HG02938 (cell line): ENCODE measurements at regions not wholly inside any gene's neighbourhood (a gene's known extent, or its start where the extent isn't known, plus 50 kb on each side); places are given as distances from the start of the nearest gene placed in this dataset.
"Not testable (repeated sequence)": the region's sequence is repeated elsewhere in the genome, so short reads cannot be mapped to it uniquely, and the experiment has no call there.

Experiments
- ATAC-seq: cut with Tn5 transposase; IDR thresholded peaks from one replicate; pipeline ENCODE4 v1.9.1; 2021; ENCODE audit warnings: mild to moderate bottlenecking, moderate library complexity; ENCODE audit not compliant: unreplicated experiment

GRCh38 chr4:14152834-14153519 lies 525.5 kb upstream of the BOD1L1 start:
- peak; percentile 74 for ATAC-seq

GRCh38 chr4:14155803-14156202 lies 528.3 kb upstream of the BOD1L1 start:
- ATAC-seq, result no peak

GRCh38 chr4:14157262-14157661 lies 529.7 kb upstream of the BOD1L1 start:
- peak; percentile 59 for ATAC-seq

GRCh38 chr4:14165222-14165920 lies 537.8 kb upstream of the BOD1L1 start:
- peak; percentile 100 for ATAC-seq

GRCh38 chr4:14167876-14168510 lies 540.5 kb upstream of the BOD1L1 start:
- no peak for ATAC-seq

- peak; percentile 70 for ATAC-seq
These were observed 541.4 kb upstream of the BOD1L1 start for GRCh38 chr4:14168919-14169318.

GRCh38 chr4:14169460-14169859 lies 541.9 kb upstream of the BOD1L1 start:
- ATAC-seq, result no peak

GRCh38 chr4:14169940-14170339 lies 542.4 kb upstream of the BOD1L1 start:
- ATAC-seq, result not testable (repeated sequence)

GRCh38 chr4:14176613-14177012 lies 549.1 kb upstream of the BOD1L1 start:
- no peak for ATAC-seq

GRCh38 chr4:14177987-14178386 lies 550.5 kb upstream of the BOD1L1 start:
- peak; percentile 92 for ATAC-seq

GRCh38 chr4:14178421-14178820 lies 550.9 kb upstream of the BOD1L1 start:
- peak; percentile 61 for ATAC-seq

- ATAC-seq, result no peak
These were observed 552.6 kb upstream of the BOD1L1 start for GRCh38 chr4:14180166-14180565.

- ATAC-seq, result no peak
These were observed 553.6 kb upstream of the BOD1L1 start for GRCh38 chr4:14180983-14181601.

GRCh38 chr4:14182148-14182547 lies 554.6 kb upstream of the BOD1L1 start:
- no peak for ATAC-seq

GRCh38 chr4:14184265-14184664 lies 556.7 kb upstream of the BOD1L1 start:
- no peak for ATAC-seq

- no peak for ATAC-seq
These were observed 557.2 kb upstream of the BOD1L1 start for GRCh38 chr4:14184767-14185166.

GRCh38 chr4:14188214-14188613 lies 560.7 kb upstream of the BOD1L1 start:
- no peak for ATAC-seq

- no peak for ATAC-seq
These were observed 566.1 kb upstream of the BOD1L1 start for GRCh38 chr4:14193601-14194000.

- ATAC-seq, result no peak
These were observed 568.6 kb upstream of the BOD1L1 start for GRCh38 chr4:14196131-14196530.

GRCh38 chr4:14215116-14215770 lies 587.7 kb upstream of the BOD1L1 start:
- ATAC-seq, result no peak

GRCh38 chr4:14217401-14217800 lies 589.9 kb upstream of the BOD1L1 start:
- no peak for ATAC-seq
